Heart right ventricle (tissue), 16 donors: ENCODE measurements at regions not wholly inside any gene's neighbourhood (a gene's known extent, or its start where the extent isn't known, plus 50 kb on each side); places are given as distances from the start of the nearest gene placed in this dataset.
A peak's percentile ranks its signal among the peaks of the same experiment; 100 is the strongest.

Source experiments
- ATAC-seq, 8 donors: fragments of 200-7000 bp; cut with Tn5 transposase; one replicate each; pipeline ENCODE4 v1.9.1; 2020; ENCODE audit warnings: mild to moderate bottlenecking in 8 of 8, moderate library complexity in 8 of 8, moderate number of reproducible peaks in 1 of 8
- DNase-seq, 2 donors: peaks; one replicate each; pipeline ENCODE4 v3.0.0-alpha.2; 2020
- H3K27ac ChIP-seq, 10 donors: fragments of 200-600 bp; sonication (generic) in 2 of 10; one replicate each; pipeline versions ENCODE4 v1.5.0 to v1.8.0; 2020 to 2022; ENCODE audit warnings: mild to moderate bottlenecking in 3 of 10
- H3K27me3 ChIP-seq, 7 donors: fragments of 200-600 bp; one replicate each; pipeline ENCODE4 v1.8.0; 2021 to 2022; ENCODE audit warnings: mild to moderate bottlenecking in 2 of 7
- H3K36me3 ChIP-seq, 9 donors: fragments of 200-600 bp; sonication (generic) in 1 of 9; one replicate each; pipeline versions ENCODE4 v1.5.0 to v1.8.0; 2020 to 2022; ENCODE audit warnings: mild to moderate bottlenecking in 2 of 9
- H3K4me1 ChIP-seq, 9 donors: fragments of 200-600 bp; sonication (generic) in 1 of 9; one replicate each; pipeline versions ENCODE4 v1.5.0 to v1.8.0; 2020 to 2022; ENCODE audit warnings: mild to moderate bottlenecking in 4 of 9
- H3K4me3 ChIP-seq, 10 donors: fragments of 200-600 bp; sonication (generic) in 2 of 10; one replicate each; pipeline versions ENCODE4 v1.5.0 to v1.8.0; 2020 to 2022; ENCODE audit warnings: mild to moderate bottlenecking in 7 of 10, moderate library complexity in 2 of 10
- H3K9me3 ChIP-seq, 11 donors: fragments of 200-600 bp in 10 of 11; sonication (generic) in 2 of 11; one replicate each; pipeline versions ENCODE4 v1.5.0 to v1.8.0; 2013 to 2022; ENCODE audit warnings: mild to moderate bottlenecking in 2 of 11, control low read depth in 1 of 11, moderate library complexity in 1 of 11
- WGBS, 2 donors: extraction: QIAGEN DNeasy Blood & Tissue Kit; methylation state at CpG; one replicate each; pipeline ENCODE4 v1.1.7; 2013; ENCODE audit warnings: inconsistent platforms in 1 of 2; 5-methylcytosine and 5-hydroxymethylcytosine counted together
- intact Hi-C, 10 donors: fragments of 100-400 bp; cut with DNase I; formaldehyde crosslinking; loops; one replicate each; pipeline versions ENCODE4 v1.11.1 to v1.14.2; 2022
- TF ChIP-seq, protein P1 (sequence below), 9 donors: fragments of 200-600 bp; sonication (generic) in 2 of 9; IDR thresholded peaks; one replicate each; pipeline versions ENCODE4 v1.5.0 to v1.8.0; 2021 to 2022; ENCODE audit warnings: antibody characterized with exemption in 9 of 9, mild to moderate bottlenecking in 5 of 9, moderate library complexity in 1 of 9
- donor health status: Arrhythmogenic right ventricular cardiomyopathy.
- donor health status: ischemic (EF 13 %, LVEDD 7.1; RV severe dilation, severe dysfunction).
- donor health status: healthy with polysubstance abuse.
- donor health status: DM: no; HTN: yes; CAD: no.
- donor health status: DM: no; HTN: no; CAD: no.
- donor health status: ischemic (EF 25% LVEDD 6.9; RV normal size, moderate dysfunction).
- donor health status: ischemic (EF 25% LVEDD 5.7; RV mildly dilated, moderate dysfunction).
- donor health status: healthy.
- donor health status: DM: yes; HTN: yes; CAD: no.
- donor health status: Ischemic cardiomyopathy.
- donor health status: ischemic (EF 35%, LVEDD 5.7; RV mildly dilated, moderate dysfunction).
- donor health status: nonischemic (EF 11% LVEDD 7.7; RV severe dilation, severe dysfunction).
- donor health status: DM: yes; HTN: yes; CAD: no.
- donor health status: PGD.
- donor health status: ischemic (EF 29% LVEDD 5.4; RV normal size, mild dysfunction).
- donor health status: nonischemic (EF 23%, LVEDD 6.1; RV moderate dilation, normal function).

DNA sequence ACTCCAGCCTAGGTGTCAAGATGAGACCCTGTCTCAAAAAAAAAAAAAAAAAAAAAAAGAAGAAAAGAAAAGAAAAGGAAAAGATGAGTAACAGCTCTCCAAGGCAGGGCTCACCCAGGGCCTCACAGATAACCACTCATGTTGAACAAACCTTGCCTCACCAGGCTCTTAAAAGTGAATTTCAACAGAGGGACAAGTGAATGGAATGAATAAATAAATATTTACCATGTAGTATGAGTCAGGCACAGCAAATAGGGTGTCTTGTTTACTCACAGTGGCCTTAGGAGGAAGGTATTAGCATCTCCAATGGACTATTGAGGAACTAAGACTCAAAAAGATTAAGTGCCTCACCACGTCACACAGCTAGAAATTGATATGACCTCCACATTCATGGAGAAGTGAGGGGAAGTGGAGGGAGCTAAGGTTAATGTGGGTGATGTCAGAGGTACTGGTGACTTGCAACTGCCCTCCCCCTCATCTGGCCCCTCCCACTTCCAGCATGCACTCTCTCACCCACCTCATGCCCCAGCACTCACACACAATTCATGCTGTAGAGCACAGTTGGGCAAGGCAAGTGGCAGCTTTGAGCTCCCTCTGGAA lies 255.5 kb downstream of the UACA start:
- Histone ChIP-seq H3K27ac (peak overlapping the region in 1 of 10 donors; percentile 72), H3K36me3 (no peaks in the 10 kb centered on the region), H3K4me3 (no peak overlapping the region), H3K9me3 (peaks cover 0 to 46% (median 27%) of the 10 kb centered on the region in 11 donors), H3K4me1 (peaks cover 11 to 67% (median 32%) of the 10 kb centered on the region in 9 donors), H3K27me3 (no peaks in the 10 kb centered on the region)
- ATAC-seq, result peak in 2 of 8 donors; percentile 16 to 19
- TF ChIP-seq, protein P1, sequence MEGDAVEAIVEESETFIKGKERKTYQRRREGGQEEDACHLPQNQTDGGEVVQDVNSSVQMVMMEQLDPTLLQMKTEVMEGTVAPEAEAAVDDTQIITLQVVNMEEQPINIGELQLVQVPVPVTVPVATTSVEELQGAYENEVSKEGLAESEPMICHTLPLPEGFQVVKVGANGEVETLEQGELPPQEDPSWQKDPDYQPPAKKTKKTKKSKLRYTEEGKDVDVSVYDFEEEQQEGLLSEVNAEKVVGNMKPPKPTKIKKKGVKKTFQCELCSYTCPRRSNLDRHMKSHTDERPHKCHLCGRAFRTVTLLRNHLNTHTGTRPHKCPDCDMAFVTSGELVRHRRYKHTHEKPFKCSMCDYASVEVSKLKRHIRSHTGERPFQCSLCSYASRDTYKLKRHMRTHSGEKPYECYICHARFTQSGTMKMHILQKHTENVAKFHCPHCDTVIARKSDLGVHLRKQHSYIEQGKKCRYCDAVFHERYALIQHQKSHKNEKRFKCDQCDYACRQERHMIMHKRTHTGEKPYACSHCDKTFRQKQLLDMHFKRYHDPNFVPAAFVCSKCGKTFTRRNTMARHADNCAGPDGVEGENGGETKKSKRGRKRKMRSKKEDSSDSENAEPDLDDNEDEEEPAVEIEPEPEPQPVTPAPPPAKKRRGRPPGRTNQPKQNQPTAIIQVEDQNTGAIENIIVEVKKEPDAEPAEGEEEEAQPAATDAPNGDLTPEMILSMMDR (IDR thresholded peaks at IDR 0.05), result no peak
- no peak for DNase-seq
- 86 to 91% methylated on average over 1 of the region's 1 CpG for WGBS, 2 donors
- intact Hi-C loops, result no loop called here

DNA sequence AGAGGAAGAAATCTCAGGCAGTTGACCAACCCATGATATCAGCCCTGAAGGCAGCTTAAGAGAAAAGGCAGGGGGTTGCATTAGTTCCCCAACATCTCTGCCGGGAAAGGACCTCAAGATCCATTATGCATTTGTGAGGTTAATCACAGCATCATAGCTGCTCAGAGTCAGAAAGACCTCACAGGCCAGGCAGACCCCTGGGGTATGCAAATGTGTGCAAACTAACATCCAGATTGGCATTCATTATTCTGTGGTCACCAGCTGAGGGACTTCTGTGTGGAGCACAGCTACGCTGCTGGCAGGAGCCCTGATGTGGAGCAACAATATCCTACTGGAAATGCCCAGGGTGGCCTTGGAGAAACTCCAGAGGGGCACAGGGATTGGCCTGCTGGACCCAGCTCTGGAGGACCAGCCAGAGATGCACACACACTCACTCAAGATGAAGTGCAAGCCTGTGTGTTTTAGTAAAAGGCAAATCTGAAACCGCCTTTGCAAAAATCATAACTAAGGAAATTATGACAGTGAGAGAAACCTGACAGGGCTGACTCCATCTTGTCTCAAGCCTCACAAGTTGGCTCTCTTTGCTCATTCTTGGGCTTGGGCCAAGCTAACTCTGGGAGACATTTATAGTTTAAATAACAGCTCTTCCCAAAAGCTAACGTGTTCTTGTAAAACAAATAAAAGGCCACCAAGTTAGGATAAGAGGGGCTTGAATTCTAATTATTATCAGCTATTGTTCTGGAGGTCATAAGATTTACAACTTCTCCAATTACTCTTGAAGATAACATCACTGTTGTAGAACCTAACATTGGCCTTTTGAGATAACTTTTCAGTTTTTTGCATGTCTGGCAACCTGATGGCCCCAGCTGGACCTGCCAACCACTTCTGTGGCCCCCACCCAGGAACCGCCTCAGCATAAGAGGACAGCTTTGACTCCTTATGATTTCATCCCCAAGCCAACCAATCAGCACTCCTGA lies 257.1 kb downstream of the UACA start:
- H3K4me3 ChIP-seq, result no peak overlapping the region
- peaks cover 11 to 72% (median 32%) of the 10 kb centered on the region in 9 donors for H3K4me1 ChIP-seq
- peak overlapping the region in 1 of 10 donors; percentile 82 for H3K27ac ChIP-seq
- WGBS, 2 donors, result 75 to 76% methylated on average over 5 of the region's 5 CpGs
- intact Hi-C loops, result no loop called here
- DNase-seq (no peak), ATAC-seq (no peak)
- peaks cover 0 to 29% (median 14%) of the 10 kb centered on the region in 11 donors for H3K9me3 ChIP-seq
- TF ChIP-seq, protein P1 (IDR thresholded peaks at IDR 0.05), result no peak
- no peaks in the 10 kb centered on the region for H3K36me3 ChIP-seq
- no peaks in the 10 kb centered on the region for H3K27me3 ChIP-seq

DNA sequence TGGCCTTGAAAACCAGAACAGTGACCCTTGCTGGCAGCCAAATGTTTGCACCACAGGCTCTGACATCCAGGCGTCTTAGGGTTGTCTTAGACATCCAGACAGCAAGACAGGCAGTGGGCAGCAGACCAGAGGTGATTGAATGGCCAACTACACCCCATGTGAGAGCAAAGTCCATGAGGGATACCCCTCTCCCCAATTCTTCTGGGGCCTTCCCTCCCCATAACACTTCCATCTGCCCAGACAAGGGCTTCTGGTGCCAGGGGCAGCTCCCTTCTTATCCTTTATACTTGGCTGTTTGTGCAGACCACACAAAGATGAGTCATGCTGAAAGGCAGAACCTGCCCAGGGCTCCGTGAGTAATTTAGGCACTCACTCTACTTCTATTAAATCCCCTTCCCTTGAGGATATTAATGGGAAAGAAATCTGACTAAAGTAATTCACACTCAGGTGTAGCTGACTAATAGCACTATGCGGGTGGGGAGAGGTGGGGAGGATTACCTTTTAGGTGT lies 257.9 kb downstream of the UACA start:
- Histone ChIP-seq H3K36me3 (no peaks in the 10 kb centered on the region), H3K4me3 (no peak overlapping the region), H3K27me3 (no peaks in the 10 kb centered on the region), H3K27ac (peak overlapping the region in 1 of 10 donors; percentile 82), H3K4me1 (peaks cover 11 to 72% (median 32%) of the 10 kb centered on the region in 9 donors), H3K9me3 (peaks cover 0 to 22% (median 7%) of the 10 kb centered on the region in 11 donors)
- TF ChIP-seq, protein P1 (IDR thresholded peaks at IDR 0.05), result no peak
- ATAC-seq (peak in 3 of 8 donors; percentile 7 to 60 (median 32)), DNase-seq (no peak)
- intact Hi-C loops, result no loop called here
- 38 to 46% methylated on average over 3 of the region's 3 CpGs for WGBS, 2 donors

DNA sequence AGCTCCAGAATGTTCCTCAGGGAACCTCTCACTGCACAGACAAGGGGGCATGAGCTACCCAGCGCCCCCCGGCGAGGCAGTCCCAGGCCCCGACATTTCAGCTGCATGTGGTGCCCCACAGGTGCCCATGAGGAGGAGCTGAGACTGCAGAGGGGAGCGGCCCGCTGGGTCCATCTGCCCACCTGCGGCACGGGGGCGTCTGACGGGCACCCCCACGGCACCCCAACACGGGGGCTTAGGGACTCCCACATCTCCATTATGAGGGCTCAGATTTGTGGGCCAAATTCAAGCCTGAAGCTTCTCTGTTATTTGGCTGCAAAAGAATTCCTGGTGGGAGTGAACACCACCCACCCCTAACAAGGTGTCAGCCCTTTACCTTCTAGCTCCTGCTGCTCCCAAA lies 258.4 kb downstream of the UACA start:
- DNase-seq, result no peak
- ATAC-seq, result peak in 1 of 8 donors; percentile 27
- Histone ChIP-seq H3K4me3 (no peak overlapping the region), H3K27ac (peak overlapping the region in 2 of 10 donors; percentile 31 to 82), H3K27me3 (no peaks in the 10 kb centered on the region), H3K36me3 (no peaks in the 10 kb centered on the region), H3K9me3 (peaks cover 0 to 17% (median 4%) of the 10 kb centered on the region in 11 donors), H3K4me1 (peaks cover 11 to 72% (median 32%) of the 10 kb centered on the region in 9 donors)
- intact Hi-C loops, result no loop called here
- TF ChIP-seq, protein P1 (IDR thresholded peaks at IDR 0.05), result no peak
- WGBS, 2 donors, result 83 to 84% methylated on average over 12 of the region's 12 CpGs
